Keratinocyte (primary cell): ENCODE measurements at regions not wholly inside any gene's neighbourhood (a gene's known extent, or its start where the extent isn't known, plus 50 kb on each side); places are given as distances from the start of the nearest gene placed in this dataset.

Experiments used
- DNase-seq: peaks from one replicate; pipeline ENCODE4 v3.0.0-alpha.2; 2011; ENCODE audit warnings: low read depth, missing footprints, low spot score
- FAIRE-seq: peaks from 2 replicates; lab custom pipeline; 2011; peaks lifted over from hg19 to GRCh38; lab: Jason Lieb, UNC
- H2AFZ ChIP-seq: 2 replicates; pipeline ENCODE4 v1.6.0; 2012; ENCODE audit warnings: low read length, control low read depth, inconsistent platforms; ENCODE audit not compliant: control insufficient read depth
- H3K27ac ChIP-seq: 2 replicates; pipeline ENCODE4 v1.5.1; 2011; ENCODE audit warnings: low read length; ENCODE audit not compliant: control insufficient read depth, insufficient read depth
- H3K27me3 ChIP-seq: 3 replicates; pipeline ENCODE4 v1.6.0; 2011; ENCODE audit warnings: low read length; ENCODE audit not compliant: control insufficient read depth, insufficient read depth; ENCODE audit errors: extremely low read depth
- H3K36me3 ChIP-seq, 2 experiments: 2 replicates in 1 of 2; 3 replicates in 1 of 2; pipeline ENCODE4 v1.5.1; 2011; ENCODE audit warnings: low read length in 2 of 2, mild to moderate bottlenecking in 1 of 2; ENCODE audit not compliant: control insufficient read depth in 2 of 2, insufficient read depth in 2 of 2; ENCODE audit errors: extremely low read depth in 1 of 2
- H3K4me1 ChIP-seq: 3 replicates; pipeline ENCODE4 v1.5.1; 2011; ENCODE audit warnings: low read length; ENCODE audit not compliant: control insufficient read depth, insufficient read depth; ENCODE audit errors: extremely low read depth
- H3K4me2 ChIP-seq: 3 replicates; pipeline ENCODE4 v1.6.0; 2011; ENCODE audit warnings: low read depth, low read length; ENCODE audit not compliant: control insufficient read depth, insufficient read depth; ENCODE audit errors: extremely low read depth
- H3K4me3 ChIP-seq, 3 experiments: fragments of 200-600 bp in 1 of 3; sonication (generic) in 1 of 3; 2 replicates in 2 of 3; 3 replicates in 1 of 3; pipeline ENCODE4 v1.5.1; 2011 to 2016; ENCODE audit warnings: low read length in 3 of 3, mild to moderate bottlenecking in 3 of 3, control low read depth in 2 of 3, inconsistent platforms in 1 of 3, low read depth in 1 of 3, mixed read lengths in 1 of 3, mixed run types in 1 of 3, moderate library complexity in 1 of 3; ENCODE audit not compliant: control insufficient read depth in 2 of 3, insufficient read depth in 2 of 3; ENCODE audit errors: extremely low read depth in 1 of 3
- H3K79me2 ChIP-seq: 2 replicates; pipeline ENCODE4 v1.6.0; 2012; ENCODE audit warnings: low read length; ENCODE audit not compliant: control insufficient read depth, insufficient read depth
- H3K9ac ChIP-seq: 3 replicates; pipeline ENCODE4 v1.6.0; 2011; ENCODE audit warnings: low read length; ENCODE audit not compliant: control insufficient read depth, insufficient read depth; ENCODE audit errors: extremely low read depth
- H3K9me1 ChIP-seq: 3 replicates; pipeline ENCODE4 v1.6.0; 2011; ENCODE audit warnings: low read length; ENCODE audit not compliant: control insufficient read depth, insufficient read depth; ENCODE audit errors: extremely low read depth
- H3K9me3 ChIP-seq: 2 replicates; pipeline ENCODE4 v1.5.1; 2012; ENCODE audit warnings: low read depth, low read length; ENCODE audit not compliant: control insufficient read depth
- H4K20me1 ChIP-seq: 3 replicates; pipeline ENCODE4 v1.6.0; 2011; ENCODE audit warnings: low read length; ENCODE audit not compliant: control insufficient read depth, insufficient read depth; ENCODE audit errors: extremely low read depth
- CTCF ChIP-seq, 3 experiments: IDR thresholded peaks in 1 of 3; conservative IDR thresholded peaks in 1 of 3; optimal IDR thresholded peaks in 1 of 3; 2 replicates in 2 of 3; 3 replicates in 1 of 3; pipeline versions ENCODE3 to v1.5.1; 2011; ENCODE audit warnings: low read length in 3 of 3, mild to moderate bottlenecking in 3 of 3, moderate library complexity in 2 of 3, control low read depth in 1 of 3, inconsistent platforms in 1 of 3; ENCODE audit not compliant: insufficient read depth in 2 of 3; ENCODE audit errors: extremely low read depth in 1 of 3
- EZH2 ChIP-seq: IDR thresholded peaks from one replicate; pipeline ENCODE4 v1.6.1; 2012; ENCODE audit warnings: inconsistent platforms, mild to moderate bottlenecking, low read length, moderate library complexity
- dilution Hi-C: fragments of 300-500 bp; cut with MboI; formaldehyde crosslinking; loops from one replicate; pipeline ENCODE4 v1.7.0; 2020; ENCODE audit warnings: low sequenced_read_pairs; ENCODE audit not compliant: extremely low pct_ligation_motif_present

- DNase-seq (no peak), FAIRE-seq (no peak)
- Histone ChIP-seq H3K4me2 (no peak overlapping the region), H3K79me2 (no peaks in the 10 kb centered on the region), H3K9me1 (no peaks in the 10 kb centered on the region), H3K9me3 (no peaks in the 10 kb centered on the region), H3K4me3 (no peak overlapping the region), H3K9ac (no peak overlapping the region), H3K4me1 (no peaks in the 10 kb centered on the region), H2AFZ (no peak overlapping the region), H4K20me1 (no peaks in the 10 kb centered on the region), H3K27me3 (no peaks in the 10 kb centered on the region), H3K36me3 (no peaks in the 10 kb centered on the region), H3K27ac (no peak overlapping the region)
- dilution Hi-C loops = no loop called here
- TF ChIP-seq EZH2 = no peak
- no peak for TF ChIP-seq CTCF (optimal IDR thresholded peaks at IDR 0.05 in 1 of 3, IDR thresholded peaks at IDR 0.05 in 1 of 3, conservative IDR thresholded peaks at IDR 0.05 in 1 of 3; ENCODE audit: extremely low read depth in 1 of 3, insufficient read depth in 2 of 3, low read length in 3 of 3)
Observed at GRCh38 chr11:15635521-15635920, 520.8 kb downstream of the INSC start.

DNA sequence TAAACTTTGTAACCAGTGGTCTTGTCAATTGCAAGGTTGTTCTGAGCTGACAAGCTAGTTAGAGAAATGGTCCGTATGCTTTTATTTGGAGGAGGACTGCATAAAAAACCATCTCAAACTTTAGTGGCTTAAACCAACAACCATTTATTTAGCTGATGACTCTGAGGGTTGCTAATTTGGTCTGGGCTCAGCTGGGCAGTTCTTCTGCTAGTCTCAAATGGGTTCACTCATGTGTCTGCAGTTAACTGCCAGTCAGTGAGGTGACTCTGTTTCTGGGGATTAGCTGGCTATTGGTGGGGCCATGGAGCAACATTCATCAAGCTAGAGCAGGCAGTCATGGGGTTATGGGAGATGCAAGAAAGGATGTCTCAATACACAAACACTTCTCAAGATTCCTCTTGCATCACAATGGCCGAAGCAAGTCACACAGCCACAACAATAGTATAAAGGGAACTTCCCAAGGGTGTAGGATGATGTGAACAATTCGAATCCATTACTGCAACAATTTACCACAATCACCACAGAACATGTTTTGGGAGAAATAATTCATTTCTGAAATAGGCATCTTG lies 521.9 kb downstream of the INSC start:
- Histone ChIP-seq H3K9me3 (no peaks in the 10 kb centered on the region), H3K4me2 (no peak overlapping the region), H3K4me3 (no peak overlapping the region), H3K9me1 (no peaks in the 10 kb centered on the region), H3K4me1 (no peaks in the 10 kb centered on the region), H3K9ac (no peak overlapping the region), H4K20me1 (no peaks in the 10 kb centered on the region), H3K27ac (no peak overlapping the region), H3K36me3 (no peaks in the 10 kb centered on the region), H3K79me2 (no peaks in the 10 kb centered on the region), H2AFZ (no peak overlapping the region), H3K27me3 (no peaks in the 10 kb centered on the region)
- FAIRE-seq (no peak), DNase-seq (no peak)
- dilution Hi-C loops = no loop called here
- no peak for TF ChIP-seq CTCF (optimal IDR thresholded peaks at IDR 0.05 in 1 of 3, IDR thresholded peaks at IDR 0.05 in 1 of 3, conservative IDR thresholded peaks at IDR 0.05 in 1 of 3; ENCODE audit: extremely low read depth in 1 of 3, insufficient read depth in 2 of 3, low read length in 3 of 3)
- no peak for TF ChIP-seq EZH2
